HCT116 (cell line): ENCODE measurements at regions not wholly inside any gene's neighbourhood (a gene's known extent, or its start where the extent isn't known, plus 50 kb on each side); places are given as distances from the start of the nearest gene placed in this dataset.

Experiments
- ATAC-seq: fragments of 200-7000 bp; cut with Tn5 transposase; 2 replicates; pipeline ENCODE4 v1.9.1; 2020; ENCODE audit warnings: mild to moderate bottlenecking, moderate library complexity
- BruUV-seq: library from RNA; stranded (reverse); fragments of 400-500 nt; replicated peaks from 2 replicates; lab custom pipeline; 2021; lab: Mats Ljungman, UMichigan
- CTCF ChIA-PET: fragments of 300-600 bp; sonication (Branson Sonifier 250); formaldehyde crosslinking; loops from one replicate; lab custom pipeline; 2021; ENCODE audit warnings: antibody characterized with exemption; lab: Charles Lee
- POLR2A ChIA-PET: fragments of 300-600, 350-600 bp; sonication (Branson Sonifier 250); formaldehyde crosslinking; loops from one replicate; lab custom pipeline; 2021; ENCODE audit warnings: antibody characterized with exemption; lab: Charles Lee
- RAD21 ChIA-PET, 2 experiments: fragments of 300-600 bp; sonication (Branson Sonifier 250); formaldehyde crosslinking; loops; one replicate each; lab custom pipeline; 2023; ENCODE audit warnings: low total read pairs in 2 of 2; ENCODE audit not compliant: uncharacterized antibody in 2 of 2, unreplicated experiment in 2 of 2, low non-redundant PET in 1 of 2; lab: Charles Lee
- DNase-seq: peaks from one replicate; pipeline ENCODE4 v3.0.0-alpha.2; 2010; ENCODE audit warnings: low read depth, low spot score
- H2AFZ ChIP-seq: fragments of 200-600 bp; shearing (Covaris generic), sonication (generic); 2 replicates; pipeline ENCODE4 v1.6.1; 2017; ENCODE audit warnings: low read depth, mixed run types, mixed read lengths, antibody characterized with exemption, low read length; ENCODE audit not compliant: poor library complexity, severe bottlenecking
- H3K27ac ChIP-seq: 2 replicates; pipeline ENCODE4 v1.5.1; 2012; ENCODE audit warnings: low read depth, low read length
- H3K27me3 ChIP-seq: fragments of 200-600 bp; sonication (generic); 2 replicates; pipeline ENCODE4 v1.6.1; 2016; ENCODE audit warnings: mixed run types, low read length, mixed read lengths; ENCODE audit not compliant: insufficient read depth
- H3K36me3 ChIP-seq, 2 experiments: fragments of 200-500 bp in 1 of 2; fragments of 200-600 bp in 1 of 2; sonication (Bioruptor generic) in 1 of 2; sonication (generic) in 1 of 2; 2 replicates each; pipeline versions ENCODE4 v1.5.1 to v1.6.1; 2014 to 2016; ENCODE audit warnings: low read length in 2 of 2, inconsistent platforms in 1 of 2, mixed read lengths in 1 of 2, mixed run types in 1 of 2; ENCODE audit not compliant: insufficient read depth in 2 of 2, control insufficient read depth in 1 of 2
- H3K4me1 ChIP-seq, 2 experiments: fragments of 200-600 bp in 1 of 2; sonication (generic) in 1 of 2; 2 replicates each; pipeline versions ENCODE4 v1.5.1 to v1.6.1; 2012 to 2017; ENCODE audit warnings: low read length in 2 of 2, inconsistent platforms in 1 of 2, mild to moderate bottlenecking in 1 of 2, mixed read lengths in 1 of 2, mixed run types in 1 of 2, moderate library complexity in 1 of 2; ENCODE audit not compliant: insufficient read depth in 2 of 2, control insufficient read depth in 1 of 2
- H3K4me2 ChIP-seq: fragments of 200-600 bp; sonication (generic); 2 replicates; pipeline ENCODE4 v1.6.1; 2017; ENCODE audit warnings: mixed run types, low read length, mixed read lengths
- H3K4me3 ChIP-seq, 2 experiments: fragments of 200-600 bp in 1 of 2; sonication (generic) in 1 of 2; replicated peaks in 1 of 2; 2 replicates each; pipeline ENCODE4 v1.5.1; 2011 to 2016; ENCODE audit warnings: low read length in 2 of 2, control low read depth in 1 of 2, low read depth in 1 of 2, mild to moderate bottlenecking in 1 of 2, mixed read lengths in 1 of 2, mixed run types in 1 of 2
- H3K79me2 ChIP-seq: fragments of 200-600 bp; sonication (generic); 2 replicates; pipeline ENCODE4 v1.6.1; 2017; ENCODE audit warnings: mild to moderate bottlenecking, mixed run types, low read length, moderate library complexity, mixed read lengths; ENCODE audit not compliant: insufficient read depth
- H3K9ac ChIP-seq: fragments of 200-600 bp; sonication (generic); 2 replicates; pipeline ENCODE4 v1.6.1; 2016; ENCODE audit warnings: low read length, mixed read lengths
- H3K9me2 ChIP-seq: fragments of 200-600 bp; sonication (generic), shearing (Covaris generic); 2 replicates; pipeline ENCODE4 v1.6.1; 2017; ENCODE audit warnings: mixed run types, mild to moderate bottlenecking, moderate library complexity; ENCODE audit not compliant: insufficient read depth
- H3K9me3 ChIP-seq, 2 experiments: fragments of 200-500 bp in 1 of 2; fragments of 200-600 bp in 1 of 2; sonication (Bioruptor generic) in 1 of 2; sonication (generic) in 1 of 2; 2 replicates each; pipeline ENCODE4 v1.6.1; 2014 to 2017; ENCODE audit warnings: low read length in 2 of 2, mixed read lengths in 2 of 2, inconsistent platforms in 1 of 2, low read depth in 1 of 2, mild to moderate bottlenecking in 1 of 2, mixed run types in 1 of 2, moderate library complexity in 1 of 2; ENCODE audit not compliant: control insufficient read depth in 1 of 2, insufficient read depth in 1 of 2
- H4K20me1 ChIP-seq: fragments of 200-600 bp; sonication (generic), shearing (Covaris generic); 2 replicates; pipeline ENCODE4 v1.6.1; 2017; ENCODE audit warnings: mixed run types, mild to moderate bottlenecking, moderate library complexity; ENCODE audit not compliant: insufficient read depth
- CEBPB ChIP-seq: IDR thresholded peaks from 2 replicates; pipeline ENCODE4 v1.6.1; 2012; ENCODE audit warnings: low read depth
- ELF1 ChIP-seq: IDR thresholded peaks from 2 replicates; pipeline ENCODE4 v1.6.1; 2012; ENCODE audit warnings: low read depth, borderline replicate concordance
- EZH2 ChIP-seq: fragments of 200-600 bp; sonication (generic); IDR thresholded peaks from 2 replicates; pipeline ENCODE4 v1.6.1; 2017; ENCODE audit warnings: antibody characterized with exemption, mixed run types
- FOSL1 ChIP-seq: IDR thresholded peaks from 2 replicates; pipeline ENCODE4 v1.6.1; 2012; ENCODE audit warnings: low read depth
- JUND ChIP-seq: IDR thresholded peaks from 2 replicates; pipeline ENCODE4 v1.6.1; 2012
- MAX ChIP-seq: IDR thresholded peaks from 2 replicates; pipeline ENCODE4 v1.6.1; 2012
- POLR2AphosphoS5 ChIP-seq: IDR thresholded peaks from 2 replicates; pipeline ENCODE4 v1.6.1; 2011; ENCODE audit warnings: mild to moderate bottlenecking, low read depth, low read length, moderate library complexity
- SP1 ChIP-seq: IDR thresholded peaks from 2 replicates; pipeline ENCODE4 v1.6.1; 2012; ENCODE audit warnings: low read depth
- SRF ChIP-seq: IDR thresholded peaks from 2 replicates; pipeline ENCODE4 v1.6.1; 2012; ENCODE audit warnings: low read depth
- TCF7L2 ChIP-seq: IDR thresholded peaks from 2 replicates; pipeline ENCODE4 v1.7.0; 2011; ENCODE audit warnings: borderline replicate concordance, inconsistent platforms; ENCODE audit not compliant: insufficient read depth, insufficient read length; ENCODE audit errors: extremely low read depth
- ZNF274 ChIP-seq: fragments of 200-500 bp; sonication (Bioruptor generic); IDR thresholded peaks from 2 replicates; pipeline ENCODE4 v1.6.1; 2014; ENCODE audit warnings: mild to moderate bottlenecking, low read depth, low read length, inconsistent platforms
- intact Hi-C: fragments of 100-400 bp; cut with micrococcal nuclease; formaldehyde crosslinking; loops from 2 replicates; pipeline ENCODE4 v1.10.0; 2022

GRCh38 chr12:88923631-88924030 lies 343.4 kb upstream of the KITLG start (continued):
- TF ChIP-seq POLR2AphosphoS5, result no peak

GRCh38 chr12:88922816-88923215 lies 342.5 kb upstream of the KITLG start:
- no TSS peak for BruUV-seq
- H2AFZ ChIP-seq, result no peak overlapping the region
- peak overlapping the region; percentile 98 for H3K27ac ChIP-seq
- peaks cover 87 to 94% of the 10 kb centered on the region in 2 experiments for H3K4me1 ChIP-seq
- H3K9me3 ChIP-seq, result no peaks in the 10 kb centered on the region
- no peaks in the 10 kb centered on the region for H3K9me2 ChIP-seq
- peak overlapping the region in 1 of 2 experiments; percentile 2; a peak in 1 of 4 replicates for H3K4me3 ChIP-seq
- ATAC-seq (no peak), DNase-seq (no peak)
- H3K4me2 ChIP-seq, result peak overlapping the region; percentile 61
- RAD21 ChIA-PET, result no interaction called here
- H3K79me2 ChIP-seq, result peaks cover 64% of the 10 kb centered on the region
- no peaks in the 10 kb centered on the region for H4K20me1 ChIP-seq
- H3K9ac ChIP-seq, result peak overlapping the region; percentile 61
- intact Hi-C loops, result loop anchor here (5.0 kb wide), 1 partner anchor 291 kb away; no protein-coding TSS in a partner anchor
- peak; percentile 10; the same call in 1 of the 2 replicates for TF ChIP-seq CEBPB
- TF ChIP-seq ZNF274, result no peak
- TF ChIP-seq FOSL1, result 0 out of 2 replicates have a peak, but pooled peaks have one; percentile 9
- TF ChIP-seq, all 23 proteins: peak for 2
- H3K27me3 ChIP-seq, result no peaks in the 10 kb centered on the region
- CTCF ChIA-PET, result no interaction called here
- POLR2A ChIA-PET, result interaction anchor here (1.1 to 4.9 kb wide), 4 partner anchors 10 to 343 kb away, joined by 5 to 24 read pairs (median 7); partner anchors contain the start of gene KITLG
- peaks cover 0 to 5% of the 10 kb centered on the region in 2 experiments; a peak in 1 of 4 replicates for H3K36me3 ChIP-seq

- ATAC-seq, result peak; percentile 52
- no peaks in the 10 kb centered on the region for H3K9me3 ChIP-seq
- RAD21 ChIA-PET, result no interaction called here
- no peak for DNase-seq
- peak overlapping the region; percentile 61 for H3K9ac ChIP-seq
- no peak for TF ChIP-seq ELF1
- peak; percentile 56 for TF ChIP-seq MAX
- TF ChIP-seq CEBPB, result no peak; the same call in 1 of the 2 replicates
- peak; percentile 63 for TF ChIP-seq POLR2AphosphoS5
- no peak for TF ChIP-seq ZNF274
- TF ChIP-seq TCF7L2, result peak; percentile 40
- no peak for TF ChIP-seq EZH2
- peak; percentile 48 for TF ChIP-seq SP1
- peak; percentile 25; the same call in 1 of the 2 replicates for TF ChIP-seq JUND
- TF ChIP-seq SRF, result no peak
- CTCF ChIA-PET, result no interaction called here
- H3K27ac ChIP-seq, result peak overlapping the region; percentile 98
- no TSS peak for BruUV-seq
- POLR2A ChIA-PET, result interaction anchor here (3.1 to 4.9 kb wide), 2 partner anchors 11 to 342 kb away, joined by 8 to 24 read pairs; partner anchors contain the start of gene KITLG
- H3K4me2 ChIP-seq, result peak overlapping the region; percentile 61
- no peak overlapping the region for H2AFZ ChIP-seq
- H3K36me3 ChIP-seq, result peaks cover 0 to 5% of the 10 kb centered on the region in 2 experiments; a peak in 1 of 4 replicates
- no peaks in the 10 kb centered on the region for H3K27me3 ChIP-seq
- peaks cover 85 to 94% of the 10 kb centered on the region in 2 experiments for H3K4me1 ChIP-seq
- intact Hi-C loops, result loop anchor here (5.0 kb wide), 1 partner anchor 290 kb away; no protein-coding TSS in a partner anchor
- H4K20me1 ChIP-seq, result no peaks in the 10 kb centered on the region
- no peaks in the 10 kb centered on the region for H3K9me2 ChIP-seq
- peaks cover 56% of the 10 kb centered on the region for H3K79me2 ChIP-seq
- peak overlapping the region in 1 of 2 experiments; percentile 2; a peak in 2 of 4 replicates for H3K4me3 ChIP-seq
Measured at GRCh38 chr12:88921890-88922532, 341.7 kb upstream of the KITLG start.
